HepG2 (cell line): ENCODE measurements at regions not wholly inside any gene's neighbourhood (a gene's known extent, or its start where the extent isn't known, plus 50 kb on each side); places are given as distances from the start of the nearest gene placed in this dataset.

Source experiments
- CBX2 ChIP-seq, 2 experiments: fragments of 200-600 bp in 1 of 2; sonication (generic); formaldehyde crosslinking in 1 of 2; IDR thresholded peaks; 2 replicates each; pipeline versions ENCODE4 v1.7.0 to v1.8.1; 2018 to 2022; ENCODE audit warnings: low read depth in 2 of 2, low read length in 1 of 2, mild to moderate bottlenecking in 1 of 2, missing genetic modification reagents in 1 of 2
- CEBPB ChIP-seq: IDR thresholded peaks from 2 replicates; pipeline ENCODE4 v1.6.1; 2011; ENCODE audit warnings: low read depth, low read length, improper control_type of control experiment, borderline replicate concordance
- CHCHD3 ChIP-seq: sonication (generic); formaldehyde crosslinking; IDR thresholded peaks from 2 replicates; pipeline ENCODE4 v1.8.0; 2022; ENCODE audit warnings: mild to moderate bottlenecking, missing genetic modification reagents, moderate library complexity
- CREB1 ChIP-seq, 2 experiments: fragments of 450-650 bp in 1 of 2; IDR thresholded peaks; 2 replicates each; pipeline ENCODE4 v1.6.1; 2016 to 2017; ENCODE audit warnings: control low read depth in 1 of 2, mild to moderate bottlenecking in 1 of 2, missing compliant biosample characterization in 1 of 2, missing genetic modification characterization in 1 of 2
- DNMT3B ChIP-seq: conservative IDR thresholded peaks from 2 replicates; pipeline ENCODE4 v1.6.1; 2016; ENCODE audit warnings: missing biosample characterization, control low read depth
- FOXP1 ChIP-seq, 2 experiments: fragments of 450-650 bp in 1 of 2; IDR thresholded peaks; 2 replicates each; pipeline ENCODE4 v1.6.1; 2017 to 2018; ENCODE audit warnings: antibody characterized with exemption in 1 of 2
- GFI1 ChIP-seq: sonication (generic); formaldehyde crosslinking; IDR thresholded peaks from 2 replicates; pipeline ENCODE4 v1.5.0; 2020; ENCODE audit warnings: missing genetic modification reagents, mild to moderate bottlenecking, borderline replicate concordance
- HDAC6 ChIP-seq: fragments of 200-600 bp; sonication (generic); IDR thresholded peaks from 2 replicates; pipeline ENCODE4 v1.7.0; 2017; ENCODE audit warnings: mild to moderate bottlenecking, antibody characterized with exemption, low read length, low read depth
- HNF4G ChIP-seq, 2 experiments: sonication (generic) in 1 of 2; formaldehyde crosslinking in 1 of 2; IDR thresholded peaks; 2 replicates each; pipeline versions ENCODE4 v1.4.0 to v1.6.1; 2011 to 2020; ENCODE audit warnings: borderline replicate concordance in 2 of 2, low read depth in 2 of 2, mild to moderate bottlenecking in 2 of 2, low read length in 1 of 2, missing genetic modification reagents in 1 of 2, moderate library complexity in 1 of 2
- HOXA3 ChIP-seq: sonication (generic); formaldehyde crosslinking; IDR thresholded peaks from 2 replicates; pipeline ENCODE4 v1.5.0; 2020; ENCODE audit warnings: missing genetic modification reagents
- MTA3 ChIP-seq: sonication (generic); formaldehyde crosslinking; IDR thresholded peaks from 2 replicates; pipeline ENCODE4 v1.4.0; 2020; ENCODE audit warnings: missing genetic modification reagents
- NRL ChIP-seq: sonication (generic); formaldehyde crosslinking; IDR thresholded peaks from 2 replicates; pipeline ENCODE4 v1.5.0; 2020; ENCODE audit warnings: missing genetic modification reagents, mild to moderate bottlenecking, moderate library complexity, borderline replicate concordance
- ONECUT2 ChIP-seq: sonication (generic); formaldehyde crosslinking; IDR thresholded peaks from 2 replicates; pipeline ENCODE4 v1.4.0; 2020; ENCODE audit warnings: missing genetic modification reagents
- PHF5A ChIP-seq: IDR thresholded peaks from one replicate; pipeline ENCODE4 v1.6.1; 2018; ENCODE audit warnings: low read depth, missing genetic modification reagents; ENCODE audit not compliant: unreplicated experiment
- RARA ChIP-seq: IDR thresholded peaks from 2 replicates; pipeline ENCODE4 v1.6.1; 2016; ENCODE audit warnings: missing genetic modification reagents, missing compliant biosample characterization
- RFXAP ChIP-seq: sonication (generic); formaldehyde crosslinking; IDR thresholded peaks from 2 replicates; pipeline ENCODE4 v1.4.0; 2020; ENCODE audit warnings: missing genetic modification reagents, borderline replicate concordance
- SALL1 ChIP-seq: sonication (generic); formaldehyde crosslinking; IDR thresholded peaks from 2 replicates; pipeline ENCODE4 v1.8.0; 2022; ENCODE audit warnings: mild to moderate bottlenecking, missing genetic modification reagents
- SNRNP70 ChIP-seq: fragments of 200-400 bp; formaldehyde crosslinking; IDR thresholded peaks from 2 replicates; pipeline ENCODE4 v1.6.1; 2017; ENCODE audit warnings: mild to moderate bottlenecking, low read depth, low read length, moderate library complexity
- ZBTB3 ChIP-seq: sonication (generic); formaldehyde crosslinking; IDR thresholded peaks from 2 replicates; pipeline ENCODE4 v1.4.0; 2020; ENCODE audit warnings: low read depth, mild to moderate bottlenecking, moderate library complexity, missing genetic modification reagents, borderline replicate concordance
- ZNF274 ChIP-seq: sonication (generic); formaldehyde crosslinking; IDR thresholded peaks from 2 replicates; pipeline ENCODE4 v1.5.1; 2020; ENCODE audit warnings: mild to moderate bottlenecking, missing genetic modification reagents
- ZNF317 ChIP-seq: sonication (generic); formaldehyde crosslinking; IDR thresholded peaks from 2 replicates; pipeline ENCODE4 v1.5.0; 2020; ENCODE audit warnings: mild to moderate bottlenecking, missing genetic modification reagents
- ZNF878 ChIP-seq: sonication (generic); formaldehyde crosslinking; IDR thresholded peaks from 2 replicates; pipeline ENCODE4 v1.8.1; 2023; ENCODE audit warnings: mild to moderate bottlenecking, missing genetic modification reagents, moderate library complexity
- ZSCAN12 ChIP-seq: sonication (generic); formaldehyde crosslinking; IDR thresholded peaks from 2 replicates; pipeline ENCODE4 v1.9.0; 2021; ENCODE audit warnings: mild to moderate bottlenecking, missing genetic modification reagents
- ZSCAN30 ChIP-seq: sonication (generic); formaldehyde crosslinking; IDR thresholded peaks from 2 replicates; pipeline ENCODE4 v1.5.0; 2020; ENCODE audit warnings: mild to moderate bottlenecking, missing genetic modification reagents
- TF ChIP-seq, protein P1 (sequence below): sonication (generic); formaldehyde crosslinking; IDR thresholded peaks from 2 replicates; pipeline ENCODE4 v1.5.0; 2020; ENCODE audit warnings: missing genetic modification reagents
- TF ChIP-seq, protein P2 (sequence below): sonication (generic); formaldehyde crosslinking; IDR thresholded peaks from 2 replicates; pipeline ENCODE4 v1.5.0; 2020; ENCODE audit warnings: missing genetic modification reagents
- TF ChIP-seq, protein P3 (sequence below): sonication (generic); formaldehyde crosslinking; IDR thresholded peaks from 2 replicates; pipeline ENCODE4 v1.4.0; 2020; ENCODE audit warnings: missing genetic modification reagents

DNA sequence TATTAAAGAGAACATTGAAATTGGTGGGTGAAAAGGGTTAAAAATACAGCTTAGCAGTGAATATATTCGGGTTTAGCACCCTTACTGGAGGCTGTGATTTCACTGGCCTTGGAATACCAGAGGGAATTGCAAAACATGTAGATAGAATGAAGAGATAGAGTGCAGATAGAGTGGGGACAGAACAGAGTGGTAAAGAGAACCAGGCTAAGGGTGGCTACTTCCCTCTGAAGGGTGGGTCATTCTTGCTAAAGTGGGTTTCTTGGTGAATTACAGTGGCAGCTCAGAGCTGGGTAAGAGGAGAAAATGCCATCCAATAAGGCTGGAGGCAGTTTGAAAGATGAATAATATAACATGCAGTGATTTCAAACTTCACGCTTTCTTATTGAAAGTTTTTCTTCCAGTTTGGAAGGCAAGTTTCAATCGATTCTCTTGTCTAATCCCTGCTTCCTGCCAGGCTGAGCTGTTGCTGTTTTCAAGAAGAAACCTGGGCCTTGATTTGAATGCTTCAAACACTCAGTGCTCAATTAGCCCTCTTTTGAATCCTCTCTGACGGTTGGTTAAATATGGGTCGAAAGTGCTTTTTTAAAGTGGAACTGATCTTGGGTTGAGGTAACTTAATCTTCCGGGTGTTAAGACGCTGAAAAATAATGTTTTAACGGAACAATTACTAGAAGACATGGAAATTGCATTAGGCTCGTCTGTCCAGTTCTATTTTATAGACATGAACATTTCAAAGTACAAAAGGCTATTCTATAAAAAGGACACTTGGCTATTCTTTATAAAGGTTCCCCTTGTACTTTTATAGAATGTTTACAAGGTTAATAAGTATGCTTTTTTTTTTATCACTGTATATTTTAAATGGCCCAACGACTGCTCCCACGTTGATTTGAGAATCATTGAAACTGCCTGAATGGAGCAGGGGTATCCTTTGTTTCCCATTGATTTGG is 203.3 kb downstream of the BCAS1 start (continued):
- TF ChIP-seq CEBPB (peak; percentile 78; the same call in 1 of the 2 replicates), ZSCAN12 (CRISPR knock-in tag) (no peak), CREB1 (IDR thresholded peaks at IDR 0.05) (no peak), CREB1 (CRISPR knock-in tag; IDR thresholded peaks at IDR 0.05) (no peak), CHCHD3 (CRISPR knock-in tag) (no peak), RARA (peak; percentile 14; the same call in 1 of the 2 replicates), ONECUT2 (CRISPR knock-in tag) (peak; percentile 88), ZSCAN30 (CRISPR knock-in tag) (no peak), RFXAP (CRISPR knock-in tag) (no peak; the same call in 1 of the 2 replicates), CBX2 (IDR thresholded peaks at IDR 0.05; ENCODE audit: low read depth, low read length) (no peak), CBX2 (CRISPR knock-in tag; IDR thresholded peaks at IDR 0.05; ENCODE audit: low read depth) (no peak), ZBTB3 (no peak), HNF4G (IDR thresholded peaks at IDR 0.05; ENCODE audit: borderline replicate concordance, low read depth, low read length) (no peak), HNF4G (CRISPR knock-in tag; IDR thresholded peaks at IDR 0.05; ENCODE audit: borderline replicate concordance, low read depth) (no peak), FOXP1 (IDR thresholded peaks at IDR 0.05) (no peak), FOXP1 (CRISPR knock-in tag; IDR thresholded peaks at IDR 0.05) (peak; percentile 4; the same call in 1 of the 2 replicates), NRL (no peak), DNMT3B (CRISPR knock-in tag) (no peak), GFI1 (CRISPR knock-in tag) (peak; percentile 95), HDAC6 (no peak), HOXA3 (CRISPR knock-in tag) (peak; percentile 55; the same call in 1 of the 2 replicates), PHF5A (no peak), ZNF317 (CRISPR knock-in tag) (no peak), SALL1 (CRISPR knock-in tag) (peak; percentile 56; the same call in 1 of the 2 replicates), SNRNP70 (no peak), MTA3 (CRISPR knock-in tag) (no peak), ZNF878 (no peak), ZNF274 (no peak)
- TF ChIP-seq, protein P1, sequence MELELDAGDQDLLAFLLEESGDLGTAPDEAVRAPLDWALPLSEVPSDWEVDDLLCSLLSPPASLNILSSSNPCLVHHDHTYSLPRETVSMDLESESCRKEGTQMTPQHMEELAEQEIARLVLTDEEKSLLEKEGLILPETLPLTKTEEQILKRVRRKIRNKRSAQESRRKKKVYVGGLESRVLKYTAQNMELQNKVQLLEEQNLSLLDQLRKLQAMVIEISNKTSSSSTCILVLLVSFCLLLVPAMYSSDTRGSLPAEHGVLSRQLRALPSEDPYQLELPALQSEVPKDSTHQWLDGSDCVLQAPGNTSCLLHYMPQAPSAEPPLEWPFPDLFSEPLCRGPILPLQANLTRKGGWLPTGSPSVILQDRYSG (CRISPR knock-in tag) = no peak
- TF ChIP-seq, protein P2, sequence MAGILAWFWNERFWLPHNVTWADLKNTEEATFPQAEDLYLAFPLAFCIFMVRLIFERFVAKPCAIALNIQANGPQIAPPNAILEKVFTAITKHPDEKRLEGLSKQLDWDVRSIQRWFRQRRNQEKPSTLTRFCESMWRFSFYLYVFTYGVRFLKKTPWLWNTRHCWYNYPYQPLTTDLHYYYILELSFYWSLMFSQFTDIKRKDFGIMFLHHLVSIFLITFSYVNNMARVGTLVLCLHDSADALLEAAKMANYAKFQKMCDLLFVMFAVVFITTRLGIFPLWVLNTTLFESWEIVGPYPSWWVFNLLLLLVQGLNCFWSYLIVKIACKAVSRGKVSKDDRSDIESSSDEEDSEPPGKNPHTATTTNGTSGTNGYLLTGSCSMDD (CRISPR knock-in tag) = no peak
- TF ChIP-seq, protein P3, sequence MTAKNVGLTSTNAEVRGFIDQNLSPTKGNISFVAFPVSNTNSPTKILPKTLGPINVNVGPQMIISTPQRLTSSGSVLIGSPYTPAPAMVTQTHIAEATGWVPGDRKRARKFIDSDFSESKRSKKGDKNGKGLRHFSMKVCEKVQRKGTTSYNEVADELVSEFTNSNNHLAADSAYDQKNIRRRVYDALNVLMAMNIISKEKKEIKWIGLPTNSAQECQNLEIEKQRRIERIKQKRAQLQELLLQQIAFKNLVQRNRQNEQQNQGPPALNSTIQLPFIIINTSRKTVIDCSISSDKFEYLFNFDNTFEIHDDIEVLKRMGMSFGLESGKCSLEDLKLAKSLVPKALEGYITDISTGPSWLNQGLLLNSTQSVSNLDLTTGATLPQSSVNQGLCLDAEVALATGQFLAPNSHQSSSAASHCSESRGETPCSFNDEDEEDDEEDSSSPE (CRISPR knock-in tag) = peak; percentile 33; the same call in 1 of the 2 replicates
